ENCODE measurements at regions not wholly inside any gene's neighbourhood (a gene's known extent, or its start where the extent isn't known, plus 50 kb on each side); places are given as distances from the start of the nearest gene placed in this dataset.

DNA sequence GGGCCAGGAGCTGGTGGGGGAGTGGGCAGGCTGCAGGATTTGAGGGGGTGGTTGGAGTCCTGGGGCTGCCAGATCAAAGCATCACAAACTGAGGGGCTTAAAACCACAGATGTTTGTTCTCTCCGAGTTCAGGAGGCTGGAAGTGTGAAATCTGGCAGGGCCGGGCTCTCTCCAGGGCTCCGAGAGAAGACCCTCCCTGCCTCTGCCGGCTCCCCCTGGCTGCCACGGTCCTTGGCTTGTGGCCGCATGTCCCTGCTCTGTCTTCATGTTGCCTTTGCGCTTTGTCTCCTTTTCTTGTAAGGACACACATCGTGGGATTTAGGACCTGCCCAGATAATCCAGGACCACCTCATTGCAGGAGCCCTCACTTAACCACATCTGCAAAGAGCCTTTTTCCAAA lies 139.8 kb upstream of the GSE1 start:
- DNase-seq (ENCODE audit: low read depth): no peak

DNA sequence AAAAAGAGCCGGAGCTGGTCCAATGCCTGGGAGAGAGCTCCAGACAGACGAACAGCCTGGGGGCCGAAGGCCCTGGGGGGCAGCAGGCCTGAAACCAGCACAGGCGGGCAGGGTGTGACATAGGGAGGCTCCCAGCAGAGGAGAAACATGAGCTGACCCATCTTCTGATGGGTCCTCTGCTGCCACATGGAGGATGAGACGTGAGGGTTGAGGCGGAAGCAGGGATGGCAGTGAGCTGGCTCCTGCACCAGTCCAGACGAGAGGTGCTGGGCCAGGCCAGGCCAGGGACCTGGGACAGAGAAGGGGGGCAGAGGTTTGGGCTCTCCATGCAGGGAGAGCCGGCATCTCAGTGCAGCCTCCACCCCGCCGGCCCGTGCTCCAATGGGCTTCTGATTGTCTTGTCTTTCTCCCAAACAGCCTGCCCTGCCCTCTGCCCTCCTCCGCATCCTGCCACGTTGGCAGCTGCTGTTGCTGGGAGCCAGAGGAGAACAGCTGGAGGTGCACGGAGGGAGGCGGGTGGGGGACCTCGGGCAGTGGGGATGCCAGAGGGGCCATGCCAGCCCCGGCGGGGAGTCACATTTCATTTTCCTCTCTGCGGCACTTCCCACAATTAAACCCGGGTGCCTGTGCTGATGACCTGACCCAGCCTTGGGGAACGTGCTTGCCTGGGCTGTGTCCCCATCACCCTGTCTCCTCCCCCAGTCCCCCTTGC lies 139.1 kb upstream of the GSE1 start:
- no peak for DNase-seq (ENCODE audit: low read depth)

DNA sequence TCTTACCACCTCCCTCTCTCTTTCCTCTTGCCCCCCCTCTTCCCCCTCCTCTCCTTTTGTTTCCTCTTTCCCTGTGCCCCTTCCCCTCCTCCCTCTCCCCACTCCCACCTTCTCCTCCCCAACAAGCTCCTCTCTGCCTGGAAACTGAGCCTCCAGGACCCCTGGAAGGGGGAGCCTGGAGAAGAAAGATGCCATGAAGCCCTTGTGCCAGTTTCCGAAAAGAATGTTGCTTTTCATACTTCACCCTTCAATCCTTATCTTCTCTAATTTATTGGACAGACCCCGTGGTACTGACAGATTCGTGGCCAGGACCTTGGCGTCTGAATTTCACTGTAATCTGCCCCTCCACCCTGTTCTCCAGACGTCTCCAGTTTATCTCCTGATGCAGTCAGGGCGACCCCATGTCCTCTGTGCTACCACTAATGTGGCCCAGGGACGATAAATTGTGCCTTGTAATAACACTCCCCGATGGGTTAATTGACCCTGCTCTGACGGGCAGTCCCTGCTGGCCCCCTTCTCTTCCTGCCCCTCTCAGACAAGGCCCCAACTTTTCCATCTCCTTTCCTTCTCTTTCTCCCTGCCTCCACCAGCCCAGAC lies 138.4 kb upstream of the GSE1 start:
- no peak for DNase-seq (ENCODE audit: low read depth)

DNA sequence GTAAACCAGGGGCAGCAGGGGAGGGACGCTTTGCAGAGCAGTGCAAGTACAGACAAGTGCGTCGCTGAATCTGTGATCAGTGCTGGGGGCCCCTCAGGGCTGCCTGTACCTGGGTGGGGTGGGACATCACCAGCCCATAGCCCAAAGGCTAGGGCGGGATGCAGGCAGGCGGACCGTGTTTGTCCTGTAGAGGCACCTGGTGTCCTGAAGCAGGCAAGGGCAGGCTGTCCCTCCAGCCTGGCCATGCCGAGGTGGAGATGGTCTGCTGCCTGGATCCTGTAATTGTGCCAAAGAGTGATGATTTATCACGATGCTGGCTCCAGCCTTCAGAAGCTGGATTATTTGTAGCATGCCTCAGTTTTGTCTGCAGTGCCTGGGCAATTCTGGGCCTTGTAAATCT lies 137.9 kb upstream of the GSE1 start:
- no peak for DNase-seq (ENCODE audit: low read depth)

- DNase-seq (ENCODE audit: low read depth): no peak
Measured at GRCh38 chr16:85475691-85476300, 137.3 kb upstream of the GSE1 start.

DNA sequence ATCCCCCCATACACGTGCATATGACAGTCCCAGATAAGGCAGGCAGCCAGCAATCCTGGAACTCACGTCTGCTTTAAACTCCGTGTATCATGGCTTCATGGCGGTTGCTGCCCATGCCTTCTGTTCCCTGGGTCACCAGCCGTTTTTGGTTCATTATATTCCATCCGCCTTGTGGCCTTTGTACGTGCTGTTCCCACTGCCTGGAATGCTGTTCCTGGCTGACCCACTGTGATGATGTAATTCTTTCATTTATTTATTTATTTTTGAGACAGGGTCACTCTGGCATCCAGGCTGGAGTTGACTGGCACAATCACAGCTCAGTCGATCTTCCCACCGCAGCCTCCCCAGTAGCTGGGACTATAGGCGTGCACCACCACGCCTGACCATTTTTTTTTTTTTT lies 136.7 kb upstream of the GSE1 start:
- DNase-seq (ENCODE audit: low read depth): no peak

- no peak for DNase-seq (ENCODE audit: low read depth)
Measured at GRCh38 chr16:85477801-85478363, 135.2 kb upstream of the GSE1 start.

GRCh38 chr16:85479972-85480726 lies 133.0 kb upstream of the GSE1 start:
- no peak for DNase-seq (ENCODE audit: low read depth)

DNA sequence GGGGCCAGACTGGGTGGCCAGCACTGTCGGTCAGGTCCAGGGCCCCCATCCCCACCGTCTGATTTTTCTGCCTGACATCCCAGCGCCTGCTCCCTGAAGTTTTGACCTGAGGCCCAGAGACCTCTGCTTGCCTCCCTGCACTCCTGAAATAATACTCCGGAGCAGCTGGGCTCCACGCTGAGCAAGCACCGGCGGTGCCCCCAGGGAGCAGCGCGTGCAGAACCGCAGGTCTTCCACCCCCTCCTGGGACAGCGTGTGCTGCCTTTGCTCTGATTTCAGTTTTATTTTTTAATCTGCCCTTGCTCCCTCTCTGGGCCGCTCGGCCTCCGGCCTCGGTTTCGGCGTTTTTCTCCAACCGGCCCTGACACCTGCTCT lies 132.4 kb upstream of the GSE1 start:
- DNase-seq (ENCODE audit: low read depth): no peak

GRCh38 chr16:85481206-85481605 lies 131.9 kb upstream of the GSE1 start:
- DNase-seq (ENCODE audit: low read depth): no peak

- DNase-seq (ENCODE audit: low read depth): no peak
Measured at GRCh38 chr16:85481738-85482137, 131.4 kb upstream of the GSE1 start.

GRCh38 chr16:85483424-85483823 lies 129.7 kb upstream of the GSE1 start:
- no peak for DNase-seq (ENCODE audit: low read depth)

DNA sequence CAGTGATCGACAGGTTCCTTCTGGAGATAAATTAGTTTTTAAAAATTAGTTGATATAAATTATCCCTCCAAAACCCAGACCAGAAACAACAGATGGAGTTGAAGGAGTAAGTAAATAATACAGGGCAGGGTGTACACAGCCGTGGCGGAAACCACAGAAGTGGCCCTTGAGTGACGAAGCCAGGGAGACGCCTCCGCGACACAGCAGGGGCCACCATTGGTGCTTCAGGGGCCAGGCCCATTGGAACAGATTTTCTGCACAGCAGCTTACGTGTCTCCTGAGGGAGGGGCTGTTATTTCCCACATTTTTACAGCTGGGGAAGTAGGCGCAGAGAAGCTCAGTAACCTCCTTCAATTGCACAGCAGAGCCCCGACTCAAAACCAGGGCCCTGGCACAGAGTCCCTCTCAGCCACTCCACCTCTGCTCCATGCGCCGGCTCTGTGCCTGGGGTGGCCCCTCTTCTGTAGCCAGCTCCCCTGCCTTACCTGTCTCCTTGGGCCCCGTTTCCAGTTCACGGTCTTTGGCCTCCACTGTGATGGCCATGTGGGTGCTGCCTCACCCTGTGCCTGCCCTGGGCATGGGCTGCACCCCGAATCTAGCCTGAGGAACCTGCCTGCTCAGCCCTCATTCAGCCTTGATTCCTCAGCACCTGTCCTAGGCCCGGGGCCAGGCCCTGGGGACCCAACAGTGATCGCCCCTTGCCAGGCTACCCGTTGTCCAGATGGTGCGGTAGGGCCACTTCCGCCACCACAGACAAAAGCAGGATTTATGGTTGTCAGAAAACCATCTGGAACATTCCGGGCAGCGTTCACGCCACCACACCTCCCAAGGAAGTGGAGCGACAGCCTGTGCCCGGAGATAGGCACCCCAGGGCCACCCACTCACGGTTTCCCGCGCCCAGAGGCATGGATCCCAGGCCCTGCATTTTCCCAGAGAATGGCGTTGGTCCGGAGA lies 128.5 kb upstream of the GSE1 start:
- no peak for DNase-seq (ENCODE audit: low read depth)

DNA sequence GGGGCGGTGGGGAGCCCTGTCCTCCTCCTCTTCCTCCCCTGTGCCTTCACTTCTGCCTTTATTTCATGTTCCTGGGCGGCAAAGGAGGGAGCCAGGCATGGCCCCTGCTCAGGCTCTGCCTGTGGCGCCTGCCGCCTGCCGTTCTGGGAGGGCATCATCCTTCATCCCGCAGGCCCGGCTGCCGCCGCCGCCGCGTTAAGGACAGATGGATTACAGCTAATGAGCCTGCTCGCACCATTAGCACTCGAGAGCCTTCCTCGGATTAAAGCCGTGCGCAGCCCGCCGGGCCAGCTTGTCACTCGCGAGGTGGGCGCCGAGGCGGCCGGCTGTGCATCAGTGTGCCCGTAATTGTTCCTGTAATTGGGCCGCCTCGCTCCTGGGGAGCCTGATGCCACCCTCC lies 127.7 kb upstream of the GSE1 start:
- no peak for DNase-seq (ENCODE audit: low read depth)

DNA sequence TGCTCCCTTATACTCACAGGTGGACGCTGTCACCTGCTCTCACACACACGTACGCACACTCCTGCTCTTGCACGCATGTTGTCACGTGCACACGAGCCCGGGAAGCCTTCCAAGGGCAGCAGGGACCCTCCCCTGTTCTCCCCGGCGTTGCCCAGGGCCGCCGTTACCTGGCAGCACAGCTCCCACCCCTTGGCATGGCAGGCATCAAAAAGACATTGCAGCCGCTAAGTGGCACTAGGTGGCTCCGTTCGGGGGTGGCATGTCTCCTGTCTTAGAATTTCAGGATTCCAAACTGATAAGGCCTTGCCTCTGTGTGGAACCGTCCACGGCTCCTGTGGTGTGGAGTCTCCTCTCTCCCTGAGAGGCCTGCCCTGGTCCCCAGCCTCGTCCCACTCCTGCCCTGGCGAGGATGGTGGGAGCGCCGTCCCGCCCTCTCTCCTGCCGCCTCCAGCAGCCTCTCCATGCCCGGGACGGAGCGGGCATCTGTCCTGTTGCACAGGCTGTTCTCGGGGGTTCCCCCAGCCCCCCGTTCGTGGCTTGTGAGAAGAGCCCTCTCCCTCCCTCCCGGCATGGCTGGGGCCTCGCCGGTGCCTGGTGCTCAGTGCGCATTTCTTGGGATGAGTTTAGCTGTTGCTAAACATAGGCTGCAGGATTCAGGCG lies 126.7 kb upstream of the GSE1 start:
- no peak for DNase-seq (ENCODE audit: low read depth)

DNA sequence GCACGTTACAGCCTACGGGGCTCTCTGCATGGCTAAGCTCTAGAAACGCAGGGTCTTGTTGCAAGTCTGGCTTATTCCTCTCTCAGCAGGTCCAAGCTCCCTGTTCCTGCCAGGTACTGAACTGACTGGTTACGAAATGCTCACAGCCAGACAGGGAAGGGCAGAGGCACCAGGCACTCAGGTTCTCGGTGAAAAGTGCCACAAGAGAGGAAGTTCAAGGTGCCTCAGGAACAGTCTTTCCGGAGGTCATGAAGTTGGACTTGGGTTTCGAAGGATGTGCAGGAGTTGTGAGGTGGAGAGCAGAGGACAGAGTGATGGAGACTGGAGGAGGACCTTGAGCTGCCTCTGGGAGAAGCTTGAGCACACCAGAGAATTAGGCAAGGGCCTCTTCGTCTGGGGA lies 124.7 kb upstream of the GSE1 start:
- no peak for DNase-seq (ENCODE audit: low read depth)

- no peak for DNase-seq (ENCODE audit: low read depth)
Measured at GRCh38 chr16:85490407-85491057, 122.6 kb upstream of the GSE1 start.

GRCh38 chr16:85491058-85491771 lies 121.9 kb upstream of the GSE1 start:
- DNase-seq (ENCODE audit: low read depth): no peak

GRCh38 chr16:85491798-85492294 lies 121.3 kb upstream of the GSE1 start:
- DNase-seq (ENCODE audit: low read depth): peak; percentile 13
